ENCODE measurements at regions not wholly inside any gene's neighbourhood (a gene's known extent, or its start where the extent isn't known, plus 50 kb on each side); places are given as distances from the start of the nearest gene placed in this dataset.

DNA sequence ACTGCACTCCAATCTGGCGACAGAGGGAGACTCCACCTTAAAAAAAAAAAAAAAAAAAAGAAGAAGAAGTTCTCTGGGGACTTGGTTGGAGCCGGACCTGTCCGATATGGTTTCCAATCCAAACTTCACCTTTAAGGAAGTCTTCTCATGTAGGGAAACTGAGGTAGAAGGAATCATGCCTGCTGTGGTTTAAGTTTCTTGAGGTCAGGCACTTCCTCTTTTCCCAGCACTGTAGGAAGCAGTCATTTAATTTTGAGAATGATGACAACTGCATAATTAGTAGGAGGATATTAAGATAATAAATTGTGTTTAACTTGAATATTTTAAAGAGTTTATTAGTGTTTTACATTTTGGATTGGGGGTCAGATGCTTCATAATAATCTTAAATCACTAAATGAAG, 62.9 kb downstream of the KCNE4 start:
- FAIRE-seq (no peak), ATAC-seq (no peak), DNase-seq (ENCODE audit: low read depth in 1 of 2, low spot score in 1 of 2) (no peak)
- Histone ChIP-seq H3K4me3 (no peak overlapping the region), H3K9me3 (no peaks in the 10 kb centered on the region), H3K4me2 (no peak overlapping the region), H3K27ac (no peak overlapping the region), H3K4me1 (no peaks in the 10 kb centered on the region)
- ChIA-PET CTCF (interaction anchor here (1.0 kb wide), 1 partner anchor 13 kb away, joined by 4 read pairs; no protein-coding TSS in a partner anchor), POLR2A (no interaction called here)
- TF ChIP-seq ZFP36 (IDR thresholded peaks at IDR 0.05; ENCODE audit: borderline replicate concordance, partially characterized antibody) (no peak), HOXB5 (CRISPR knock-in tag; IDR thresholded peaks at IDR 0.05) (no peak), NPAS2 (CRISPR knock-in tag; IDR thresholded peaks at IDR 0.05; ENCODE audit: borderline replicate concordance) (no peak), RARB (CRISPR knock-in tag; IDR thresholded peaks at IDR 0.05) (no peak), RNF2 (IDR thresholded peaks at IDR 0.05; ENCODE audit: borderline replicate concordance, low read depth) (no peak), POLR2AphosphoS2 (conservative IDR thresholded peaks at IDR 0.05; ENCODE audit: low read length) (no peak), CEBPB (IDR thresholded peaks at IDR 0.05) (no peak), KDM5A (IDR thresholded peaks at IDR 0.05) (no peak), ZNF302 (CRISPR knock-in tag; IDR thresholded peaks at IDR 0.05) (no peak), PHF8 (IDR thresholded peaks at IDR 0.05; ENCODE audit: borderline replicate concordance, low read depth) (no peak), RAD21 (conservative IDR thresholded peaks at IDR 0.05 in 1 of 2, IDR thresholded peaks at IDR 0.05 in 1 of 2) (no peak), NR3C1 (IDR thresholded peaks at IDR 0.05) (no peak)
- TF ChIP-seq, protein P1, sequence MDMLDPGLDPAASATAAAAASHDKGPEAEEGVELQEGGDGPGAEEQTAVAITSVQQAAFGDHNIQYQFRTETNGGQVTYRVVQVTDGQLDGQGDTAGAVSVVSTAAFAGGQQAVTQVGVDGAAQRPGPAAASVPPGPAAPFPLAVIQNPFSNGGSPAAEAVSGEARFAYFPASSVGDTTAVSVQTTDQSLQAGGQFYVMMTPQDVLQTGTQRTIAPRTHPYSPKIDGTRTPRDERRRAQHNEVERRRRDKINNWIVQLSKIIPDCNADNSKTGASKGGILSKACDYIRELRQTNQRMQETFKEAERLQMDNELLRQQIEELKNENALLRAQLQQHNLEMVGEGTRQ (IDR thresholded peaks at IDR 0.05) = no peak
- TF ChIP-seq, protein P2, sequence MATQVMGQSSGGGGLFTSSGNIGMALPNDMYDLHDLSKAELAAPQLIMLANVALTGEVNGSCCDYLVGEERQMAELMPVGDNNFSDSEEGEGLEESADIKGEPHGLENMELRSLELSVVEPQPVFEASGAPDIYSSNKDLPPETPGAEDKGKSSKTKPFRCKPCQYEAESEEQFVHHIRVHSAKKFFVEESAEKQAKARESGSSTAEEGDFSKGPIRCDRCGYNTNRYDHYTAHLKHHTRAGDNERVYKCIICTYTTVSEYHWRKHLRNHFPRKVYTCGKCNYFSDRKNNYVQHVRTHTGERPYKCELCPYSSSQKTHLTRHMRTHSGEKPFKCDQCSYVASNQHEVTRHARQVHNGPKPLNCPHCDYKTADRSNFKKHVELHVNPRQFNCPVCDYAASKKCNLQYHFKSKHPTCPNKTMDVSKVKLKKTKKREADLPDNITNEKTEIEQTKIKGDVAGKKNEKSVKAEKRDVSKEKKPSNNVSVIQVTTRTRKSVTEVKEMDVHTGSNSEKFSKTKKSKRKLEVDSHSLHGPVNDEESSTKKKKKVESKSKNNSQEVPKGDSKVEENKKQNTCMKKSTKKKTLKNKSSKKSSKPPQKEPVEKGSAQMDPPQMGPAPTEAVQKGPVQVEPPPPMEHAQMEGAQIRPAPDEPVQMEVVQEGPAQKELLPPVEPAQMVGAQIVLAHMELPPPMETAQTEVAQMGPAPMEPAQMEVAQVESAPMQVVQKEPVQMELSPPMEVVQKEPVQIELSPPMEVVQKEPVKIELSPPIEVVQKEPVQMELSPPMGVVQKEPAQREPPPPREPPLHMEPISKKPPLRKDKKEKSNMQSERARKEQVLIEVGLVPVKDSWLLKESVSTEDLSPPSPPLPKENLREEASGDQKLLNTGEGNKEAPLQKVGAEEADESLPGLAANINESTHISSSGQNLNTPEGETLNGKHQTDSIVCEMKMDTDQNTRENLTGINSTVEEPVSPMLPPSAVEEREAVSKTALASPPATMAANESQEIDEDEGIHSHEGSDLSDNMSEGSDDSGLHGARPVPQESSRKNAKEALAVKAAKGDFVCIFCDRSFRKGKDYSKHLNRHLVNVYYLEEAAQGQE (IDR thresholded peaks at IDR 0.05) = no peak
- TF ChIP-seq, protein P3, sequence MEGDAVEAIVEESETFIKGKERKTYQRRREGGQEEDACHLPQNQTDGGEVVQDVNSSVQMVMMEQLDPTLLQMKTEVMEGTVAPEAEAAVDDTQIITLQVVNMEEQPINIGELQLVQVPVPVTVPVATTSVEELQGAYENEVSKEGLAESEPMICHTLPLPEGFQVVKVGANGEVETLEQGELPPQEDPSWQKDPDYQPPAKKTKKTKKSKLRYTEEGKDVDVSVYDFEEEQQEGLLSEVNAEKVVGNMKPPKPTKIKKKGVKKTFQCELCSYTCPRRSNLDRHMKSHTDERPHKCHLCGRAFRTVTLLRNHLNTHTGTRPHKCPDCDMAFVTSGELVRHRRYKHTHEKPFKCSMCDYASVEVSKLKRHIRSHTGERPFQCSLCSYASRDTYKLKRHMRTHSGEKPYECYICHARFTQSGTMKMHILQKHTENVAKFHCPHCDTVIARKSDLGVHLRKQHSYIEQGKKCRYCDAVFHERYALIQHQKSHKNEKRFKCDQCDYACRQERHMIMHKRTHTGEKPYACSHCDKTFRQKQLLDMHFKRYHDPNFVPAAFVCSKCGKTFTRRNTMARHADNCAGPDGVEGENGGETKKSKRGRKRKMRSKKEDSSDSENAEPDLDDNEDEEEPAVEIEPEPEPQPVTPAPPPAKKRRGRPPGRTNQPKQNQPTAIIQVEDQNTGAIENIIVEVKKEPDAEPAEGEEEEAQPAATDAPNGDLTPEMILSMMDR (IDR thresholded peaks at IDR 0.05) = no peak
- WGBS (ENCODE audit: missing lambda C conversion rate) = 80% methylated on average over 3 of the region's 3 CpGs

DNA sequence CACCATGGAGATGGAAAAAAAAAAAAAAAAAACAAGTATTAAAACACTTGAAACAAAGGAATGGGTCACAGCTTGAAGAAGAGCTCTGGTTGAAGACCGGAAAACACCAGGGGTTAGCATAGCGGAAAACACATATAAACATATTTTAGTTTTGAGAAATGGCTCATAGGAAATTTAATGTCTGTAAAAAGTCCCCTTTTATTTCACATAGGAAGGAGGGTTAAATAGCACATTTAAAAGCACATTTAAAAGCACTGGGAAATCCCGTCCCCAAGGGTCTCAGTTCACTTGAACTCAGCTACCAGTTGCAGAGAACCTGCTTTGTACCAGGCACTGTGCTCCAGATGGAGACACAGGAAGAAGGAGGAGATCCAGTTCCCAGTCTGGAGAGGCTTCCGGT, 65.5 kb downstream of the KCNE4 start:
- DNase-seq (ENCODE audit: low read depth in 1 of 2, low spot score in 1 of 2) = no peak
- CTCF ChIA-PET = no interaction called here
- no peak for ATAC-seq
- H3K27ac ChIP-seq = no peak overlapping the region
- POLR2A ChIA-PET = interaction anchor here (0.6 kb wide), 1 partner anchor 65 kb away, joined by 10 read pairs; the partner anchor contains the start of gene KCNE4
- TF ChIP-seq HOXB5 (CRISPR knock-in tag; IDR thresholded peaks at IDR 0.05) = no peak
- TF ChIP-seq, protein P4, sequence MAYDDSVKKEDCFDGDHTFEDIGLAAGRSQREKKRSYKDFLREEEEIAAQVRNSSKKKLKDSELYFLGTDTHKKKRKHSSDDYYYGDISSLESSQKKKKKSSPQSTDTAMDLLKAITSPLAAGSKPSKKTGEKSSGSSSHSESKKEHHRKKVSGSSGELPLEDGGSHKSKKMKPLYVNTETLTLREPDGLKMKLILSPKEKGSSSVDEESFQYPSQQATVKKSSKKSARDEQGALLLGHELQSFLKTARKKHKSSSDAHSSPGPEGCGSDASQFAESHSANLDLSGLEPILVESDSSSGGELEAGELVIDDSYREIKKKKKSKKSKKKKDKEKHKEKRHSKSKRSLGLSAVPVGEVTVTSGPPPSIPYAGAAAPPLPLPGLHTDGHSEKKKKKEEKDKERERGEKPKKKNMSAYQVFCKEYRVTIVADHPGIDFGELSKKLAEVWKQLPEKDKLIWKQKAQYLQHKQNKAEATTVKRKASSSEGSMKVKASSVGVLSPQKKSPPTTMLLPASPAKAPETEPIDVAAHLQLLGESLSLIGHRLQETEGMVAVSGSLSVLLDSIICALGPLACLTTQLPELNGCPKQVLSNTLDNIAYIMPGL (CRISPR knock-in tag; IDR thresholded peaks at IDR 0.05; ENCODE audit: borderline replicate concordance) = no peak
- TF ChIP-seq RFX5 (IDR thresholded peaks at IDR 0.05) = no peak
- TF ChIP-seq FOXS1 (CRISPR knock-in tag; IDR thresholded peaks at IDR 0.05) = no peak
- no peak for TF ChIP-seq MYC (IDR thresholded peaks at IDR 0.05; ENCODE audit: borderline replicate concordance, low read length)
- H3K4me2 ChIP-seq = no peak overlapping the region
- WGBS (ENCODE audit: missing lambda C conversion rate) = 78% methylated on average over 4 of the region's 4 CpGs
- no peak overlapping the region for H3K4me3 ChIP-seq
- FAIRE-seq = no peak
- no peaks in the 10 kb centered on the region for H3K4me1 ChIP-seq
- H3K9me3 ChIP-seq = no peaks in the 10 kb centered on the region

All from A549 (cell line).